GM23338 (cell line): ENCODE measurements at regions not wholly inside any gene's neighbourhood (a gene's known extent, or its start where the extent isn't known, plus 50 kb on each side); places are given as distances from the start of the nearest gene placed in this dataset.

Experiments used
- ATAC-seq: fragments of 200-7000 bp; cut with Tn5 transposase; 3 replicates; pipeline ENCODE4 v1.9.1; 2020
- DNase-seq: peaks from one replicate; pipeline ENCODE4 v3.0.0-alpha.2; 2015; ENCODE audit warnings: low spot score
- H2AFZ ChIP-seq: fragments of 200-600 bp; sonication (generic); 2 replicates; pipeline ENCODE4 v1.8.0; 2016; ENCODE audit warnings: antibody characterized with exemption, mild to moderate bottlenecking, moderate library complexity
- H3F3A ChIP-seq: fragments of 200-600 bp; sonication (generic); replicated peaks from 2 replicates; pipeline ENCODE4 v1.8.0; 2017; ENCODE audit warnings: antibody characterized with exemption, mixed run types, low read depth
- H3K27ac ChIP-seq: fragments of 200-600 bp; sonication (generic); 2 replicates; pipeline ENCODE4 v1.6.1; 2016; ENCODE audit warnings: low read depth
- H3K27me3 ChIP-seq: fragments of 200-600 bp; sonication (generic); 2 replicates; pipeline ENCODE4 v1.8.0; 2016; ENCODE audit warnings: mild to moderate bottlenecking, mixed run types, moderate library complexity; ENCODE audit not compliant: insufficient read depth
- H3K36me3 ChIP-seq: fragments of 200-600 bp; sonication (generic); 2 replicates; pipeline ENCODE4 v1.8.0; 2016; ENCODE audit warnings: mild to moderate bottlenecking; ENCODE audit not compliant: insufficient read depth
- H3K4me1 ChIP-seq: fragments of 200-600 bp; sonication (generic); 2 replicates; pipeline ENCODE4 v1.8.0; 2016; ENCODE audit warnings: mild to moderate bottlenecking, moderate library complexity; ENCODE audit not compliant: insufficient read depth
- H3K4me2 ChIP-seq: fragments of 200-600 bp; sonication (generic); 2 replicates; pipeline ENCODE4 v1.7.1; 2017; ENCODE audit warnings: mixed run types
- H3K4me3 ChIP-seq: fragments of 200-600 bp; sonication (generic); 2 replicates; pipeline ENCODE4 v1.6.1; 2016; ENCODE audit warnings: mixed run types
- H3K79me2 ChIP-seq: fragments of 200-600 bp; sonication (generic); replicated peaks from 2 replicates; pipeline ENCODE4 v1.8.0; 2017; ENCODE audit warnings: mild to moderate bottlenecking; ENCODE audit not compliant: insufficient read depth
- H3K9me2 ChIP-seq: fragments of 200-600 bp; sonication (generic); 2 replicates; pipeline ENCODE4 v1.8.0; 2017; ENCODE audit not compliant: insufficient read depth
- H4K20me1 ChIP-seq: fragments of 200-600 bp; sonication (generic); replicated peaks from 2 replicates; pipeline ENCODE4 v1.8.0; 2017; ENCODE audit warnings: mild to moderate bottlenecking; ENCODE audit not compliant: insufficient read depth
- H3K27ac Mint-ChIP-seq: 2 replicates; pipeline ENCODE4 v1.8.0; 2020; ENCODE audit warnings: inconsistent platforms, mild to moderate bottlenecking, moderate library complexity, mixed read lengths
- H3K27me3 Mint-ChIP-seq: 3 replicates; pipeline ENCODE4 v1.8.0; 2022; ENCODE audit warnings: low read depth, mild to moderate bottlenecking, moderate library complexity, mixed read lengths, inconsistent platforms; ENCODE audit not compliant: insufficient read depth, poor library complexity
- H3K36me3 Mint-ChIP-seq: 3 replicates; pipeline ENCODE4 v1.8.0; 2021; ENCODE audit warnings: low read depth, mild to moderate bottlenecking, inconsistent platforms, moderate library complexity, mixed read lengths
- H3K4me1 Mint-ChIP-seq: 3 replicates; pipeline ENCODE4 v1.8.0; 2020; ENCODE audit warnings: mild to moderate bottlenecking, inconsistent platforms, mixed read lengths
- H3K4me3 Mint-ChIP-seq: 3 replicates; pipeline ENCODE4 v1.8.0; 2021; ENCODE audit warnings: moderate library complexity, mild to moderate bottlenecking, inconsistent platforms, mixed read lengths
- H3K9me3 Mint-ChIP-seq: 3 replicates; pipeline ENCODE4 v1.8.0; 2020; ENCODE audit warnings: moderate library complexity, mild to moderate bottlenecking, inconsistent platforms, mixed read lengths
- CREB1 ChIP-seq: fragments of 250-450 bp; sonication (Bioruptor Pico); IDR thresholded peaks from 2 replicates; pipeline ENCODE4 v1.5.0; 2020; ENCODE audit warnings: low read depth, mild to moderate bottlenecking, moderate library complexity
- CTCF ChIP-seq, 2 experiments: fragments of 200-600 bp in 1 of 2; sonication (generic) in 1 of 2; conservative IDR thresholded peaks; 2 replicates each; pipeline versions ENCODE4 v1.5.1 to v1.6.1; 2016 to 2017; ENCODE audit warnings: antibody characterized with exemption in 2 of 2, low read depth in 2 of 2, mild to moderate bottlenecking in 2 of 2, moderate library complexity in 1 of 2
- ETS1 ChIP-seq: IDR thresholded peaks from 2 replicates; pipeline ENCODE4 v1.6.1; 2016; ENCODE audit warnings: antibody characterized with exemption
- EZH2 ChIP-seq: fragments of 200-600 bp; sonication (generic); IDR thresholded peaks from one replicate; pipeline ENCODE4 v1.8.0; 2017; ENCODE audit warnings: antibody characterized with exemption, mild to moderate bottlenecking, low read depth; ENCODE audit not compliant: unreplicated experiment
- EZH2phosphoT487 ChIP-seq: fragments of 200-600 bp; sonication (generic); IDR thresholded peaks from one replicate; pipeline ENCODE4 v1.8.1; 2018; ENCODE audit warnings: antibody characterized with exemption; ENCODE audit not compliant: unreplicated experiment
- JUNB ChIP-seq: IDR thresholded peaks from one replicate; pipeline ENCODE4 v1.6.1; 2016; ENCODE audit warnings: antibody characterized with exemption; ENCODE audit not compliant: unreplicated experiment
- NANOG ChIP-seq: IDR thresholded peaks from 2 replicates; pipeline ENCODE4 v1.6.1; 2016; ENCODE audit warnings: antibody characterized with exemption, borderline replicate concordance
- POLR2AphosphoS5 ChIP-seq: IDR thresholded peaks from 2 replicates; pipeline ENCODE4 v1.6.1; 2016; ENCODE audit warnings: antibody characterized with exemption, low read depth
- REST ChIP-seq: IDR thresholded peaks from one replicate; pipeline ENCODE4 v1.6.1; 2018; ENCODE audit warnings: antibody characterized with exemption; ENCODE audit not compliant: unreplicated experiment
- STAT1 ChIP-seq: IDR thresholded peaks from one replicate; pipeline ENCODE4 v1.6.1; 2016; ENCODE audit warnings: antibody characterized with exemption; ENCODE audit not compliant: unreplicated experiment
- ZNF114 ChIP-seq: fragments of 250-450 bp; sonication (Bioruptor Pico); IDR thresholded peaks from 2 replicates; pipeline ENCODE4 v1.5.0; 2020; ENCODE audit warnings: mild to moderate bottlenecking, moderate library complexity
- ZNF331 ChIP-seq: fragments of 250-450 bp; sonication (Bioruptor Pico); IDR thresholded peaks from 2 replicates; pipeline ENCODE4 v1.5.0; 2020; ENCODE audit warnings: low read depth, mild to moderate bottlenecking, moderate library complexity
- ZNF462 ChIP-seq: fragments of 250-450 bp; sonication (Bioruptor Pico); IDR thresholded peaks from 2 replicates; pipeline ENCODE4 v1.5.0; 2020; ENCODE audit warnings: mild to moderate bottlenecking, moderate library complexity

- no peak for ATAC-seq
- H3K27ac ChIP-seq = no peak overlapping the region
- H3K36me3 ChIP-seq = no peaks in the 10 kb centered on the region
- Mint-ChIP-seq H3K4me1 (no peaks in the 10 kb centered on the region), H3K9me3 (no peaks in the 10 kb centered on the region), H3K4me3 (no peak overlapping the region), H3K36me3 (peaks cover 8% of the 10 kb centered on the region; the same call in 2 of the 3 replicates), H3K27ac (no peak overlapping the region), H3K27me3 (no peaks in the 10 kb centered on the region)
- no peaks in the 10 kb centered on the region for H3K9me2 ChIP-seq
- H2AFZ ChIP-seq = no peak overlapping the region
- no peaks in the 10 kb centered on the region for H3K27me3 ChIP-seq
- no peak for TF ChIP-seq ETS1
- TF ChIP-seq ZNF114 (CRISPR knock-in tag) = no peak
- TF ChIP-seq ZNF331 (CRISPR knock-in tag) = no peak
- TF ChIP-seq REST = no peak
- no peak for TF ChIP-seq JUNB
- TF ChIP-seq EZH2phosphoT487 = no peak
- TF ChIP-seq CTCF (conservative IDR thresholded peaks at IDR 0.05; ENCODE audit: low read depth in 2 of 2) = no peak
- TF ChIP-seq ZNF462 (CRISPR knock-in tag) = no peak
- TF ChIP-seq NANOG = no peak
- TF ChIP-seq STAT1 = no peak
- TF ChIP-seq POLR2AphosphoS5 = no peak
- TF ChIP-seq CREB1 (CRISPR knock-in tag) = no peak
- TF ChIP-seq EZH2 = no peak
- H3K4me1 ChIP-seq = no peaks in the 10 kb centered on the region
- DNase-seq = no peak
- H3K79me2 ChIP-seq = peaks cover 42% of the 10 kb centered on the region
- H3K4me2 ChIP-seq = no peak overlapping the region
- H4K20me1 ChIP-seq = no peaks in the 10 kb centered on the region
- no peaks in the 10 kb centered on the region for H3F3A ChIP-seq
- no peak overlapping the region for H3K4me3 ChIP-seq
Observed at GRCh38 chr13:50071379-50071778, 56.1 kb downstream of the KCNRG start.
